GM12873 (cell line): ENCODE measurements at regions not wholly inside any gene's neighbourhood (a gene's known extent, or its start where the extent isn't known, plus 50 kb on each side); places are given as distances from the start of the nearest gene placed in this dataset.

Experiments
- TF ChIP-seq, protein P1 (sequence below): IDR thresholded peaks from 2 replicates; pipeline ENCODE4 v1.5.1; 2012; ENCODE audit warnings: low read depth, mild to moderate bottlenecking, moderate library complexity, low read length, control low read depth; ENCODE audit not compliant: insufficient read depth; ENCODE audit errors: missing control alignments

DNA sequence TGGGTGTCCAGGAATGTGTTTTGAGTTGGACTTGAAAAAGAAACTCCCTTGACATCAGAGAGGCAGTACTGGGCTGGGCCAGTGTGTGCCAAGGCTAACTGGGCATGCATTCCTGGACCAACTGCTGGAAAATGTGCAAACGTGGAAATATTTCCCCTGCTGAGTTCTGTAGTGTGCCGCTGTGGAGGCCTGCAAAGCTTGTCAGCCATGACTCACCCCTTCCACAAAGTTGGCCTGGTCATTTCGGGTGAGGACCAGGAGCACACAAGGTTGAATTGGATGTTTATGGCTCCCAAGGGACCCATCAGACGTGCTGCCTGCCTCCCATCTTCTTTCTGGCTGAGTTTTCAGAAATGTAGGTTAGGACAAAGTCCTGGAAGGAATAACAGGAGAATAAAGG, 513.1 kb downstream of the MIAT start:
- TF ChIP-seq, protein P1, sequence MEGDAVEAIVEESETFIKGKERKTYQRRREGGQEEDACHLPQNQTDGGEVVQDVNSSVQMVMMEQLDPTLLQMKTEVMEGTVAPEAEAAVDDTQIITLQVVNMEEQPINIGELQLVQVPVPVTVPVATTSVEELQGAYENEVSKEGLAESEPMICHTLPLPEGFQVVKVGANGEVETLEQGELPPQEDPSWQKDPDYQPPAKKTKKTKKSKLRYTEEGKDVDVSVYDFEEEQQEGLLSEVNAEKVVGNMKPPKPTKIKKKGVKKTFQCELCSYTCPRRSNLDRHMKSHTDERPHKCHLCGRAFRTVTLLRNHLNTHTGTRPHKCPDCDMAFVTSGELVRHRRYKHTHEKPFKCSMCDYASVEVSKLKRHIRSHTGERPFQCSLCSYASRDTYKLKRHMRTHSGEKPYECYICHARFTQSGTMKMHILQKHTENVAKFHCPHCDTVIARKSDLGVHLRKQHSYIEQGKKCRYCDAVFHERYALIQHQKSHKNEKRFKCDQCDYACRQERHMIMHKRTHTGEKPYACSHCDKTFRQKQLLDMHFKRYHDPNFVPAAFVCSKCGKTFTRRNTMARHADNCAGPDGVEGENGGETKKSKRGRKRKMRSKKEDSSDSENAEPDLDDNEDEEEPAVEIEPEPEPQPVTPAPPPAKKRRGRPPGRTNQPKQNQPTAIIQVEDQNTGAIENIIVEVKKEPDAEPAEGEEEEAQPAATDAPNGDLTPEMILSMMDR, result no peak

DNA sequence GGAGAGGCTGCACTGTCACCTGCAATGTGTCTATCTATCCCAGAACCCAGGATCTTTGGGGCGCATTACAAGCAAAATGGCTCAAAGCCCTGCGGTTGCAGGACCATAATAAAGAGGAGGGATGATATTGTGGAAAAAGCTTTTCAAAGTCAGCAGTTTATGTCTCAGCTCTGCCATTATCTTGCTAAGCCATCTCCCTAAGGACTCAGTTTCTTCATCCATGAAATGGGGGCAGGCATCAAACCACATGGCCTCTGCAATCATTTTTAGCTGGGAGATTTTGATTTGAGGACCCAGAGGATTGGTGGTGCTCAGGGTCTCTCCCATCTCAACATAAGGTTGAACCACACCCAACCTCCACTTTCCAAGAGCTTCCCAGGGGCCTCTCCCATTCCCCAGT, 513.8 kb downstream of the MIAT start:
- TF ChIP-seq, protein P1, result no peak

DNA sequence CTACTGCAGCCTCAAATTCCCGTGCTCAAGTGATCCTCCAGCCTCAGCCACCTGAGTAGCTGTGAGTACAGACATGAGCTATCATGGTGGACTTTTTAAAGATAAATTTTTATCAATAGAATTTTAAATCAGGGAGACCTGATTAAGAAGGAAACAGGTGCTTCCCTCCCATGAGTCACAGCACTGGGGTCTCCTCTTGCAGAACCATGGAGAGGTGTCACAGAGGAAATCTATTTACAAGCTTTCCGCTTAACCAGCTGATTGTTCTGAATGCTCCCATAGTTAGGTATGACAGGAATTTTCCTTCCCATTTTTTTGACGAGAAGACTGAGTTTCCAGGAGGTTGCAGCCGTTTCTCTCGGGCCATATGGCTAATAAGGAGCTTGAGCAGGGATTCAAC, 516.1 kb downstream of the MIAT start:
- TF ChIP-seq, protein P1, result no peak

DNA sequence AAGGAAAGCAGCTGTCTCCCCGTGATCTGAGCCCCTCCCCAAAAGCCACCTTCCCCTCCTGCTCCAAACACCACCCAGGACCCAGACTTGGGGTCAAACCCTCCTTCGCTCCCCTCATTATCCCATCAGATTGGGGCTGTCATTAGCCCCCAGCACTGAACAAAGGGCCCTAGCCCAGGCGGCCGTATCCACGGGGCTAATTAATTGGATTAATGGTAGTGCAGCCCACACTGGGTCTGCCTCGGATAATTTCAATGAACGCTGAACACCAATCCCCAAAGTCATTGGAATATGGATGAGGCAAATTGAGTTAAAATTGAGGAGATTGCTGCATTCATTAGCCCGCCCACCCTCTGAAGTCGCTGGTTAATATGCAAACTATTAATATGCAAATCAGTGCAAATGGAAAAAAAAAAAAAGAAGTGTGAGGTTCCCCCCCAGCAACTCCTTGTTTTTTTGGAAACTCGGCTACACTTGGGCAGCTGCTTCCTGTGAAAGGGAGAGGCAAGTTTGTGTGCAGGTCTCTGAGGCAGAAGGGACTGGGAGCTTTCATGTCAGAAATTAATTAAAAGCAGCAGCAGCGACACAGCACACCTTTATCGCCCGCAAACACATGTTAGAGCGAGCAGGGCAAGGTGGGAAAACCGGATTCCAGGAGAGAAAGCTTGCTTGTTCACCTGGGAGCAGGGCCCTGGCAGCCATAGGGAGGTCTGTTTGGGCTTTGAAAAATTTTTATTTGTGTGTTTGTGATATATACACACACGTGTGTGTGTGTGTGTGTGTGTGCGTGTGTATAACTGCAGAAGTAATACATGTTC, 517.8 kb downstream of the MIAT start:
- TF ChIP-seq, protein P1, result no peak

DNA sequence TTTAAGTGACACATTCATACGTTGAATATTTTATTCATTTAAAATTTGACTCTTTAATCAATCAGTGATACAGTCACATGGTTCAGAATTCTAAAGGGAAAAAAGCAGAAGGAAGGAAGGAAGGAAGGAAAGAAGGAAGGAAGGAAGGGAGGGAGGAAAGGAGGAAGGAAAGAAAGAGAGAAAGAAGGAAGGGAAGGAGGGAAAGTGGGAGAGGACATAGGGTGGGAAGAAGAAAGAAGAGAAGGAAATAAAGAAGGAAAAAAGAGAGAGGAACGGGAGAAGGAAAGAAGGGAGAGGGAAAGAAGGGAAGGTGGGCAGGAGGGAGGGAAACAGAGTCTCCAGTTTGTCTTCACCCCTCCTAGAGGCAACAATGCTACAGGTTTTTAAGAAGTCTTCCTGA, 518.6 kb downstream of the MIAT start:
- TF ChIP-seq, protein P1, result no peak

DNA sequence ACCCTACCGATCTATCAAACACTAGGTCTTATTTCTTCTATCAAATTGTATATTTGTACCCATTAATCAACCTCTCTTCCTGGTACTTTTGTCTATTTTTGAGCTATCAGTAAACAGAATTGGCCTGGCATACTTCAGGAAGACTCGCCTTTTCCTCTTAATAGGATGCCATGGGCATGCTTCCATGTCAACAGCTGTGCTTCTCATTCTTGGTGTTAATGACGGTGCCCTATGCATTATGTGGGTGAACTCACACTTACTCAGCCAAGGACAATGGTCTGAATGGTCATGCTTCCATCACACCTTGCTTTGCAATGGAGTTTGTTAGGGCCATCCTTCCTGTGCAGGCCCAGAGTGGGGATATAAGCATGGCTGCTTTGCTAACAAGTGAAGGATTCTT, 521.8 kb downstream of the MIAT start:
- TF ChIP-seq, protein P1, result no peak

DNA sequence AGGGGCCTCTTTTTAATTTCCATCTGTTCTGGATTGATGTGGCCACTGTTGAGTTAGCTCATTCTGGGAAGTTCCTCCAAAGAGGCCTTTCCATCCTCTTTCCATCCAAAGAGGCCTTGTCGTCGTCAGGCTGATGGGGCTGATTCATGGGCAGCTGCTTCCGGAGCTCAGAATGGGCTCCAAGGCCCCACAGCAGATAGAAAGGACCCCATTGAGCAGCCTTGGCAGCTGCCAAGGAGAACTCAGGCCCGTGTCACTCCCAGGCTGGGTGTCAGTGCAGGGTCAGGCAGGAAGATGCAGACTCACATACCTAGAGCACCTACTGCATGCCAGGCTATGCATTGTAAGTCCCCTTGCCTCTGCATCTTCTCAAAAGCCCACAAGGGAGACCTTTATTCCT, 524.1 kb downstream of the MIAT start:
- TF ChIP-seq, protein P1, result no peak

DNA sequence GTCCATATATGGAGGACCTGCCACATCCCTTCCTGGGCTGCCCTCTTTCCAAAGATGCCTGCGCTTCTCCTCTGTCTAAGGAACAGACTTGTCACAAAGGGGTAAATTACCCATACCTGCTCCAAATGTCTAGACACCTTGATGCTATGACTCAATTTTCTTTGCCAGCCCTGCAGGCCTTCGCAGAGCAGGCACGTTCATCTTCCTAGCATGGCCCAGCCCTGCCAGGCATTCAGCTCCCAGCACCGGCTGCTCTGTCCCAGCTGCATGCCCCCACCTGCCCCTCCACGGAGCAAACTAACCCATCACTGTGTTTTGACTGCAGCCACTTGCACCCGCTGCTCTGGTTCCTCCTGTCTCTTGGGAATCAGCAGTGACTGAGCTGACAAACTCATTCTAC, 526.1 kb downstream of the MIAT start:
- TF ChIP-seq, protein P1, result no peak
